ENCODE measurements at regions not wholly inside any gene's neighbourhood (a gene's known extent, or its start where the extent isn't known, plus 50 kb on each side); places are given as distances from the start of the nearest gene placed in this dataset.
"Not testable (repeated sequence)": the region's sequence is repeated elsewhere in the genome, so short reads cannot be mapped to it uniquely, and the experiment has no call there.

- intact Hi-C loops (cut with DNase I; ENCODE audit: low total_unique reads): no loop called here
- no peak for DNase-seq (ENCODE audit: low spot score in 2 of 2)
- Histone ChIP-seq H3K27ac (no peak overlapping the region), H3K4me3 (no peak overlapping the region), H3K27me3 (no peaks in the 10 kb centered on the region), H3K9me3 (peaks cover 0 to 5% of the 10 kb centered on the region in 2 donors), H3K36me3 (no peaks in the 10 kb centered on the region), H3K4me1 (no peaks in the 10 kb centered on the region)
- no peak for TF ChIP-seq POLR2AphosphoS5 (IDR thresholded peaks at IDR 0.05)
- TF ChIP-seq POLR2A (IDR thresholded peaks at IDR 0.05): no peak
- no peak for TF ChIP-seq CTCF (IDR thresholded peaks at IDR 0.05)
Measured at GRCh38 chr11:112666253-112666652, 295.0 kb upstream of the NCAM1 start.

- Histone ChIP-seq H3K27ac (no peak overlapping the region), H3K4me3 (no peak overlapping the region), H3K4me1 (no peaks in the 10 kb centered on the region), H3K36me3 (no peaks in the 10 kb centered on the region), H3K9me3 (peaks cover 0 to 5% of the 10 kb centered on the region in 2 donors), H3K27me3 (no peaks in the 10 kb centered on the region)
- no peak for DNase-seq (ENCODE audit: low spot score in 2 of 2)
- intact Hi-C loops (cut with DNase I; ENCODE audit: low total_unique reads): no loop called here
- TF ChIP-seq CTCF (IDR thresholded peaks at IDR 0.05): no peak
- no peak for TF ChIP-seq POLR2AphosphoS5 (IDR thresholded peaks at IDR 0.05)
- TF ChIP-seq POLR2A (IDR thresholded peaks at IDR 0.05): no peak
Measured at GRCh38 chr11:112670806-112671570, 290.2 kb upstream of the NCAM1 start.

- intact Hi-C loops (cut with DNase I; ENCODE audit: low total_unique reads); DNase-seq (ENCODE audit: low spot score in 2 of 2); H3K4me1 ChIP-seq; H3K27me3 ChIP-seq; H3K36me3 ChIP-seq; H3K9me3 ChIP-seq; H3K4me3 ChIP-seq; H3K27ac ChIP-seq: not testable (repeated sequence)
Measured at GRCh38 chr11:112673401-112673800, 287.8 kb upstream of the NCAM1 start.

- Histone ChIP-seq H3K36me3 (no peaks in the 10 kb centered on the region), H3K9me3 (peaks cover 0 to 5% of the 10 kb centered on the region in 2 donors), H3K27me3 (no peaks in the 10 kb centered on the region), H3K27ac (no peak overlapping the region), H3K4me1 (no peaks in the 10 kb centered on the region), H3K4me3 (no peak overlapping the region)
- DNase-seq (ENCODE audit: low spot score in 2 of 2): no peak
- TF ChIP-seq POLR2AphosphoS5 (IDR thresholded peaks at IDR 0.05) (no peak), CTCF (IDR thresholded peaks at IDR 0.05) (no peak), POLR2A (IDR thresholded peaks at IDR 0.05) (no peak)
- intact Hi-C loops (cut with DNase I; ENCODE audit: low total_unique reads): no loop called here
Measured at GRCh38 chr11:112685111-112685510, 276.1 kb upstream of the NCAM1 start.

- no peaks in the 10 kb centered on the region for H3K27me3 ChIP-seq
- intact Hi-C loops (cut with DNase I; ENCODE audit: low total_unique reads): no loop called here
- no peak overlapping the region for H3K27ac ChIP-seq
- H3K4me1 ChIP-seq: no peaks in the 10 kb centered on the region
- H3K9me3 ChIP-seq: no peaks in the 10 kb centered on the region
- no peaks in the 10 kb centered on the region for H3K36me3 ChIP-seq
- no peak for DNase-seq (ENCODE audit: low spot score in 2 of 2)
- H3K4me3 ChIP-seq: no peak overlapping the region
- TF ChIP-seq POLR2AphosphoS5 (IDR thresholded peaks at IDR 0.05) (no peak), POLR2A (IDR thresholded peaks at IDR 0.05) (no peak), CTCF (IDR thresholded peaks at IDR 0.05) (no peak)
Measured at GRCh38 chr11:112689851-112690250, 271.4 kb upstream of the NCAM1 start.

All from breast epithelium (tissue), 4 donors.